Panc1 (cell line): ENCODE measurements at regions not wholly inside any gene's neighbourhood (a gene's known extent, or its start where the extent isn't known, plus 50 kb on each side); places are given as distances from the start of the nearest gene placed in this dataset.

Experiments used
- CTCF ChIP-seq: fragments of 450-650 bp; IDR thresholded peaks from 2 replicates; pipeline ENCODE4 v1.5.1; 2017; ENCODE audit warnings: mild to moderate bottlenecking
- POLR2AphosphoS5 ChIP-seq: IDR thresholded peaks from 2 replicates; pipeline ENCODE4 v1.6.1; 2012; ENCODE audit warnings: mild to moderate bottlenecking, low read depth, low read length, moderate library complexity

GRCh38 chr5:9721161-9721560 lies 91.0 kb upstream of the TAS2R1 start:
- no peak for TF ChIP-seq POLR2AphosphoS5
- TF ChIP-seq CTCF = no peak
